Gastroesophageal sphincter (tissue), 4 donors: ENCODE measurements at regions not wholly inside any gene's neighbourhood (a gene's known extent, or its start where the extent isn't known, plus 50 kb on each side); places are given as distances from the start of the nearest gene placed in this dataset.

ENCODE experiments used
- ATAC-seq: fragments of 150-250 bp; one replicate; pipeline ENCODE4 v1.9.1; 2016; ENCODE audit warnings: mild to moderate bottlenecking, moderate library complexity
- H3K27ac ChIP-seq, 4 donors: fragments of 200-600 bp; sonication (generic) in 3 of 4; 1 replicate in 3 of 4; 2 replicates in 1 of 4; pipeline ENCODE4 v1.5.1; 2016 to 2019
- H3K27me3 ChIP-seq: fragments of 200-600 bp; sonication (generic); one replicate; pipeline ENCODE4 v1.5.1; 2019
- H3K36me3 ChIP-seq, 2 donors: fragments of 200-600 bp; sonication (generic); one replicate each; pipeline ENCODE4 v1.5.1; 2019; ENCODE audit warnings: control low read depth in 1 of 2
- H3K4me1 ChIP-seq, 3 donors: fragments of 200-600 bp; sonication (generic); 1 replicate in 2 of 3; 2 replicates in 1 of 3; pipeline ENCODE4 v1.5.1; 2016 to 2019; ENCODE audit warnings: control low read depth in 2 of 3
- H3K4me3 ChIP-seq, 2 donors: fragments of 200-600 bp; sonication (generic); one replicate each; pipeline ENCODE4 v1.5.1; 2019; ENCODE audit warnings: mild to moderate bottlenecking in 1 of 2, moderate library complexity in 1 of 2
- H3K9me3 ChIP-seq, 3 donors: fragments of 200-600 bp; sonication (generic); one replicate each; pipeline ENCODE4 v1.5.1; 2017 to 2019; ENCODE audit warnings: control low read depth in 2 of 3
- CTCF ChIP-seq, 4 experiments: fragments of 200-600 bp in 2 of 4; fragments of 450-650 bp in 2 of 4; sonication (generic) in 1 of 4; IDR thresholded peaks; one replicate each; pipeline ENCODE4 v1.5.1; 2017 to 2019; ENCODE audit warnings: antibody characterized with exemption in 4 of 4, mild to moderate bottlenecking in 2 of 4, moderate library complexity in 2 of 4
- EP300 ChIP-seq: sonication (generic); formaldehyde crosslinking; IDR thresholded peaks from one replicate; pipeline ENCODE4 v1.6.1; 2017; ENCODE audit warnings: antibody characterized with exemption, mild to moderate bottlenecking
- POLR2A ChIP-seq, 2 donors: fragments of 450-650 bp; IDR thresholded peaks; one replicate each; pipeline ENCODE4 v1.6.1; 2017; ENCODE audit warnings: antibody characterized with exemption in 2 of 2, mild to moderate bottlenecking in 2 of 2, moderate library complexity in 1 of 2
- POLR2AphosphoS5 ChIP-seq: sonication (generic); formaldehyde crosslinking; IDR thresholded peaks from one replicate; pipeline ENCODE4 v1.6.1; 2017; ENCODE audit warnings: antibody characterized with exemption
- WGBS, 2 donors: methylation state at CpG; one replicate each; pipeline ENCODE4 v1.1.5; 2018; ENCODE audit warnings: low coverage in 1 of 2; 5-methylcytosine and 5-hydroxymethylcytosine counted together

GRCh38 chr4:108519911-108520601 is 100.3 kb upstream of the RPL34 start:
- no peak for ATAC-seq
- peaks cover 1% of the 10 kb centered on the region for H3K27me3 ChIP-seq
- H3K4me1 ChIP-seq = no peaks in the 10 kb centered on the region
- WGBS, 2 donors = 56 to 63% methylated on average over 3 to 4 of the region's 4 CpGs
- H3K27ac ChIP-seq = no peak overlapping the region
- TF ChIP-seq POLR2AphosphoS5 = no peak
- TF ChIP-seq EP300 = no peak
- no peak for TF ChIP-seq CTCF (IDR thresholded peaks at IDR 0.05)
- TF ChIP-seq POLR2A (IDR thresholded peaks at IDR 0.05) = no peak
- no peak overlapping the region for H3K4me3 ChIP-seq
- no peaks in the 10 kb centered on the region for H3K9me3 ChIP-seq
- H3K36me3 ChIP-seq = no peaks in the 10 kb centered on the region

DNA sequence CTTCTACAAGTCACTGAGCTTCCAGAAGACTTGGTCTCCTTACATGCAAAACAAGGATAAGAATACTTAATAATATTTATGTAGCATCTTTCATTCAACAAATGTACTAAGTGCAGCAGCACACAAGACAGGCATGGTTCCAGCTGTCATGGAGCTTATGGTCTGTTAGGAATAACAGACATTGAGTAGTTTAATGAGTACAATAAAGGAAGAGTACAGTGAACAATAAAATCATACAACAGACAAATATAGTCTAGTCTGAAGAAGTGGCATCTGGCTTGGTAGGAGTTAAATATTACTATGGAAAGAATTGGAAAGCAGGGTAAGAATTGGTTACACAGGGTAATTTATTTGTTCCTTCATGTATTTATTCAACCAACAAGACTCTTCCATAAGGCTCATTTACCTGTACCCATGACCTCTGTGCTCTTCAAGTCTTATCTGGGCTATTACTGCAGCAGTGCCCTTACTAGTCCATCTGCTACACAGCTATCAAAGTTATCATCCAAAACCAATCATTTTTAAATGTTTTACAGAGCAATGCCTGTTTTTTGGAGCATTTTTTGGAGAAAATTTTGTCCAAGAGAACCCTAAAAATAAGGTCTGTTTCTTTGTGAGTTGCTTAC is 101.1 kb upstream of the RPL34 start:
- Histone ChIP-seq H3K4me1 (no peaks in the 10 kb centered on the region), H3K9me3 (no peaks in the 10 kb centered on the region), H3K27me3 (peaks cover 9% of the 10 kb centered on the region), H3K4me3 (no peak overlapping the region), H3K27ac (no peak overlapping the region), H3K36me3 (no peaks in the 10 kb centered on the region)
- TF ChIP-seq POLR2A (IDR thresholded peaks at IDR 0.05) (no peak), EP300 (no peak), CTCF (IDR thresholded peaks at IDR 0.05) (no peak), POLR2AphosphoS5 (no peak)
- no peak for ATAC-seq

- H3K27me3 ChIP-seq = peaks cover 27% of the 10 kb centered on the region
- no peaks in the 10 kb centered on the region for H3K36me3 ChIP-seq
- peaks cover 0 to 9% (median 0%) of the 10 kb centered on the region in 3 donors for H3K9me3 ChIP-seq
- no peaks in the 10 kb centered on the region for H3K4me1 ChIP-seq
- TF ChIP-seq POLR2AphosphoS5 (no peak), EP300 (no peak), POLR2A (IDR thresholded peaks at IDR 0.05) (no peak), CTCF (IDR thresholded peaks at IDR 0.05) (peak in 1 of 4 experiments; percentile 35)
- H3K27ac ChIP-seq = no peak overlapping the region
- ATAC-seq = no peak
- no peak overlapping the region for H3K4me3 ChIP-seq
- 7 to 16% methylated on average over 7 to 17 of the region's 17 CpGs for WGBS, 2 donors
These were observed 107.5 kb upstream of the RPL34 start for GRCh38 chr4:108512615-108513505.

- Histone ChIP-seq H3K27ac (no peak overlapping the region), H3K36me3 (no peaks in the 10 kb centered on the region), H3K9me3 (peaks cover 0 to 17% (median 0%) of the 10 kb centered on the region in 3 donors), H3K4me1 (no peaks in the 10 kb centered on the region), H3K27me3 (peaks cover 27% of the 10 kb centered on the region), H3K4me3 (no peak overlapping the region)
- whole genome bisulfite sequencing, 2 donors = 89 to 90% methylated on average over 1 of the region's 2 CpGs
- no peak for ATAC-seq
- TF ChIP-seq EP300 (no peak), CTCF (IDR thresholded peaks at IDR 0.05) (no peak), POLR2A (IDR thresholded peaks at IDR 0.05) (no peak), POLR2AphosphoS5 (no peak)
These were observed 108.8 kb upstream of the RPL34 start for GRCh38 chr4:108511618-108512017.
